Smooth muscle cell (in vitro differentiated cells): ENCODE measurements at regions not wholly inside any gene's neighbourhood (a gene's known extent, or its start where the extent isn't known, plus 50 kb on each side); places are given as distances from the start of the nearest gene placed in this dataset.
A peak's percentile ranks its signal among the peaks of the same experiment; 100 is the strongest.

Experiments
- DNase-seq: peaks from one replicate; lab custom pipeline; 2025; ENCODE audit not compliant: unreplicated experiment; lab: John Stamatoyannopoulos, UW
- H2AFZ ChIP-seq: fragments of 200-600 bp; sonication (generic); 2 replicates; pipeline ENCODE4 v1.6.0; 2016; ENCODE audit warnings: antibody characterized with exemption, low read depth, mild to moderate bottlenecking
- H3F3A ChIP-seq: fragments of 200-600 bp; sonication (generic); 2 replicates; pipeline ENCODE4 v1.6.0; 2017; ENCODE audit warnings: antibody characterized with exemption, low read depth
- H3K27ac ChIP-seq: fragments of 200-600 bp; sonication (generic); 2 replicates; pipeline ENCODE4 v1.5.1; 2016; ENCODE audit warnings: low read depth, mild to moderate bottlenecking
- H3K27me3 ChIP-seq: fragments of 200-600 bp; sonication (generic); 2 replicates; pipeline ENCODE4 v1.6.1; 2016; ENCODE audit warnings: low read depth, mild to moderate bottlenecking
- H3K36me3 ChIP-seq: fragments of 200-600 bp; sonication (generic); 2 replicates; pipeline ENCODE4 v1.5.1; 2016; ENCODE audit warnings: low read depth
- H3K4me1 ChIP-seq: fragments of 200-600 bp; sonication (generic); 2 replicates; pipeline ENCODE4 v1.5.1; 2016; ENCODE audit warnings: low read depth
- H3K4me2 ChIP-seq: fragments of 200-600 bp; sonication (generic); 2 replicates; pipeline ENCODE4 v1.6.0; 2016; ENCODE audit warnings: mild to moderate bottlenecking
- H3K4me3 ChIP-seq: fragments of 200-600 bp; sonication (generic); 2 replicates; pipeline ENCODE4 v1.5.1; 2016; ENCODE audit warnings: mild to moderate bottlenecking
- H3K79me2 ChIP-seq: fragments of 200-600 bp; sonication (generic); 2 replicates; pipeline ENCODE4 v1.6.0; 2016; ENCODE audit warnings: low read depth, mild to moderate bottlenecking
- H3K9ac ChIP-seq: fragments of 200-600 bp; sonication (generic); 2 replicates; pipeline ENCODE4 v1.6.0; 2016; ENCODE audit warnings: low read depth
- H3K9me3 ChIP-seq: fragments of 200-600 bp; sonication (generic); replicated peaks from 2 replicates; pipeline ENCODE4 v1.5.1; 2016; ENCODE audit warnings: low read depth
- H4K20me1 ChIP-seq: fragments of 200-600 bp; sonication (generic); 2 replicates; pipeline ENCODE4 v1.6.0; 2016; ENCODE audit warnings: low read depth
- WGBS: methylation state at CpG from one replicate; pipeline ENCODE4 v1.1.7; 2016; ENCODE audit warnings: low lambda C conversion rate; 5-methylcytosine and 5-hydroxymethylcytosine counted together
- TF ChIP-seq, protein P1 (sequence below): fragments of 200-600 bp; sonication (generic); IDR thresholded peaks from 2 replicates; pipeline ENCODE4 v1.5.1; 2017; ENCODE audit warnings: borderline replicate concordance, mild to moderate bottlenecking, antibody characterized with exemption; ENCODE audit not compliant: insufficient read depth, poor library complexity, severe bottlenecking

DNA sequence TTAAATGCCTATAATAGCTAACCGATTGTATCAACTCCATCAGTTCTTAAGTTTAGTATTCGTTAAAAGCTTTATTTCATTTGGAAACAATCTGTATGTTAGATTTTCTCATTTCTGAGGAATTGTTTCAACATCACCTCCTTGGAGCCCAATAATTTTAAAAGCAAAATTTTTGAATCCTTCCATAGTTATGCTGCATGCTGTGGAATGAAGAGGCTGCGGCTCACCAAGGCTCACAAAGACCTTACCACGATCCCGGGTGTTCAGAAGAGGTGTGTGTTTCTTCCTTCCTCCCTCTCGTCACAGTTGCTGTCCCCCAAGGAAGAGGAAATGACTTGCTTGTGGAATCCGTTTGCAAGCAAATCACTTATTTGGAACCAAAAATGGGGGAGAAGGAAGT lies 143.8 kb downstream of the FGF1 start:
- no peak overlapping the region for H2AFZ ChIP-seq
- 91% methylated on average over 7 of the region's 7 CpGs for WGBS
- DNase-seq: no peak
- H3K9ac ChIP-seq: no peak overlapping the region
- TF ChIP-seq, protein P1, sequence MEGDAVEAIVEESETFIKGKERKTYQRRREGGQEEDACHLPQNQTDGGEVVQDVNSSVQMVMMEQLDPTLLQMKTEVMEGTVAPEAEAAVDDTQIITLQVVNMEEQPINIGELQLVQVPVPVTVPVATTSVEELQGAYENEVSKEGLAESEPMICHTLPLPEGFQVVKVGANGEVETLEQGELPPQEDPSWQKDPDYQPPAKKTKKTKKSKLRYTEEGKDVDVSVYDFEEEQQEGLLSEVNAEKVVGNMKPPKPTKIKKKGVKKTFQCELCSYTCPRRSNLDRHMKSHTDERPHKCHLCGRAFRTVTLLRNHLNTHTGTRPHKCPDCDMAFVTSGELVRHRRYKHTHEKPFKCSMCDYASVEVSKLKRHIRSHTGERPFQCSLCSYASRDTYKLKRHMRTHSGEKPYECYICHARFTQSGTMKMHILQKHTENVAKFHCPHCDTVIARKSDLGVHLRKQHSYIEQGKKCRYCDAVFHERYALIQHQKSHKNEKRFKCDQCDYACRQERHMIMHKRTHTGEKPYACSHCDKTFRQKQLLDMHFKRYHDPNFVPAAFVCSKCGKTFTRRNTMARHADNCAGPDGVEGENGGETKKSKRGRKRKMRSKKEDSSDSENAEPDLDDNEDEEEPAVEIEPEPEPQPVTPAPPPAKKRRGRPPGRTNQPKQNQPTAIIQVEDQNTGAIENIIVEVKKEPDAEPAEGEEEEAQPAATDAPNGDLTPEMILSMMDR: no peak
- H3K4me1 ChIP-seq: peaks cover 18% of the 10 kb centered on the region
- H3F3A ChIP-seq: peaks cover 34% of the 10 kb centered on the region
- no peaks in the 10 kb centered on the region for H3K9me3 ChIP-seq
- H3K4me3 ChIP-seq: no peak overlapping the region
- no peak overlapping the region for H3K27ac ChIP-seq
- H4K20me1 ChIP-seq: no peaks in the 10 kb centered on the region
- no peaks in the 10 kb centered on the region for H3K27me3 ChIP-seq
- H3K4me2 ChIP-seq: no peak overlapping the region
- H3K79me2 ChIP-seq: no peaks in the 10 kb centered on the region
- no peaks in the 10 kb centered on the region for H3K36me3 ChIP-seq

DNA sequence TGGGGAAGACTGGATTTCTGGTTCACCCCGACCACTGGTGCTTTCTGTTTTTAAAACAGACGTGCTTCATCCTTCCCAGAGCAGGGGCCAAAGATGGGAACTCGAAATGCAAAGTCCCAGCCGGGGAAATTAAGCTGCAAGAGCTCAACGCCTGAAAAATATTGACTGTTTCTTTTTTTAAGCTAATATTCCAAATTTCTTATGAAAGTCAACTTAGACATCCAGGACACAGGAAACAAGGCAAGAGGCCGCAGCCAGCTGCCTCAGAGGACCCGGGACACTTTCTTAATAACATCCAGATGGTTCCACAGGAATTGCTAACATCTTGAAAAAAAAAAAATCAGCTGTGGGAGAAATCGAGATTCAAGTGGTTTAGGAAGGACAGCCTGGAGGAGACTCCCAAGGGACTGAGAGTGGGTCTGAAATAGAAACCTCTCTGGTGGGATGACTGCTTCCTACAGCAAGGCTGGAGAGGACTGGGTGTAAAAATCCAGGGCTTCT lies 144.9 kb downstream of the FGF1 start:
- no peaks in the 10 kb centered on the region for H3K27me3 ChIP-seq
- H3K4me2 ChIP-seq: peak overlapping the region; percentile 34
- H3K9ac ChIP-seq: no peak overlapping the region
- 27% methylated on average over 8 of the region's 8 CpGs for WGBS
- TF ChIP-seq, protein P1: no peak
- no peaks in the 10 kb centered on the region for H3K9me3 ChIP-seq
- peak overlapping the region; percentile 39 for H2AFZ ChIP-seq
- H3K4me3 ChIP-seq: no peak overlapping the region
- no peak for DNase-seq
- no peaks in the 10 kb centered on the region for H3K36me3 ChIP-seq
- peak overlapping the region; percentile 8 for H3K27ac ChIP-seq
- no peaks in the 10 kb centered on the region for H3K79me2 ChIP-seq
- H4K20me1 ChIP-seq: no peaks in the 10 kb centered on the region
- peaks cover 34% of the 10 kb centered on the region for H3F3A ChIP-seq
- peaks cover 18% of the 10 kb centered on the region for H3K4me1 ChIP-seq

DNA sequence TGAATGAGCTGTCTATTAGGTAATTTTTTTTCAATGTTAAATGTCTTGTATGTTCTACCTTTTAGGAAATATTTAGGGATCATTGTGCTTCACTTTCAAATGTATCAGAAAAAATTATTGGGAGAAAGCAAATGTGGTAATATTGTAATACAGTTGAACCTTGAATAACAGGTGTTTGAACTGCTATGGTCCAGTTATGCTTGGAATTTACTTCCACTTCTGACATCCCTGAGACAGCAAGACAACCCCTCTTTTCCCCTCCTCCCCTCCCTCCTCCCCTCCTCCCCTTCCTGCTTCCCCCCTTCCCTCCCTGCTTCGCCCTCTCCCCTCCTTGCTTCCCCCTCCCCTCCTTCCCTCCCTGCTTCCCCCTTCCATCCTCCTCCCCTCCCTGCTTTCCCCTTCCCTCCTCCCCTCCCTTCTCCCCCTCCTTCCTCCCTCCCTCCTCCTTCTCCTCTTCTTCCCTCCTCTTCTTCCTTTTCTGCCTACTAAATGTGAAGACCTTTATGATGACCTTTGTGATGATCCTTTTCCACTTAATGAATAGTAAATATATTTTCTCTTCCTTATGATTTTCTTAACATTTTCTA lies 146.6 kb downstream of the FGF1 start:
- Histone ChIP-seq H3K4me2 (no peak overlapping the region), H3K27me3 (no peaks in the 10 kb centered on the region), H2AFZ (no peak overlapping the region), H3K36me3 (no peaks in the 10 kb centered on the region), H3K9ac (no peak overlapping the region), H3K4me3 (no peak overlapping the region), H3K9me3 (no peaks in the 10 kb centered on the region), H3K4me1 (peaks cover 7% of the 10 kb centered on the region), H3F3A (peaks cover 19% of the 10 kb centered on the region), H3K79me2 (no peaks in the 10 kb centered on the region), H4K20me1 (no peaks in the 10 kb centered on the region), H3K27ac (no peak overlapping the region)
- TF ChIP-seq, protein P1: no peak
- DNase-seq: no peak
- no CpG with 5 or more reads among the region's 1 CpG for WGBS

DNA sequence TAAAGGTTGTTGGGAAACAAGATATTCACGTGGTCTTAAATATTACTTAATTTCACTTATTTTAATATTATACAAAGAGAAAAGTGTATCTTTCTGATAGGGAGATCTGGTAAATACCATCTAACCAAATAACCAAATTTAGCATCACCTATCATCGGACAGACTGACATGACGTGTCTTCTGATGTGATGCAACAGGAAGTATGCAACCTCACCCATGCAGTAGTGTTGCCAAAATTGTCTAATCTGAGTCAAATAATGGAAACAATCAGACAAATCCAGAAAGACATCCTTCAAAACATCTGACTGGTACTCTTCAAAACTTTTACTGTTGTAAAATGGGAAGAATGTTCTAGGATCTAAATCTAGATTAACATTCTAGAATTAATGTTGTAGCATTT lies 148.0 kb downstream of the FGF1 start:
- Histone ChIP-seq H3K9me3 (no peaks in the 10 kb centered on the region), H3K9ac (no peak overlapping the region), H3K36me3 (no peaks in the 10 kb centered on the region), H3K79me2 (no peaks in the 10 kb centered on the region), H2AFZ (no peak overlapping the region), H3K27me3 (no peaks in the 10 kb centered on the region), H3K27ac (no peak overlapping the region), H3K4me2 (no peak overlapping the region), H3K4me1 (no peaks in the 10 kb centered on the region), H4K20me1 (no peaks in the 10 kb centered on the region), H3K4me3 (no peak overlapping the region), H3F3A (peaks cover 12% of the 10 kb centered on the region)
- DNase-seq: no peak
- 85% methylated on average over 3 of the region's 3 CpGs for WGBS
- TF ChIP-seq, protein P1: no peak
